ENCODE measurements at regions not wholly inside any gene's neighbourhood (a gene's known extent, or its start where the extent isn't known, plus 50 kb on each side); places are given as distances from the start of the nearest gene placed in this dataset.

GRCh38 chr9:3699883-3700282 lies 174.1 kb upstream of the RFX3 start (continued):
- TF ChIP-seq ZNF592 (IDR thresholded peaks at IDR 0.05): no peak
- no peak for TF ChIP-seq CBX5 (IDR thresholded peaks at IDR 0.05; ENCODE audit: low read depth)
- no peak for TF ChIP-seq HSF1 (IDR thresholded peaks at IDR 0.05; ENCODE audit: low read depth, low read length)
- no peak for TF ChIP-seq SRF (IDR thresholded peaks at IDR 0.05; ENCODE audit: low read depth in 2 of 2, low read length in 2 of 2)
- no peak for TF ChIP-seq KLF5 (IDR thresholded peaks at IDR 0.05; ENCODE audit: partially characterized antibody)
- no peak for TF ChIP-seq NFXL1 (IDR thresholded peaks at IDR 0.05; ENCODE audit: borderline replicate concordance)
- TF ChIP-seq FOXK2 (IDR thresholded peaks at IDR 0.05): no peak
- no peak for TF ChIP-seq SREBF1 (IDR thresholded peaks at IDR 0.05; ENCODE audit: low read length)
- TF ChIP-seq E4F1 (IDR thresholded peaks at IDR 0.05; ENCODE audit: borderline replicate concordance, partially characterized antibody): no peak
- TF ChIP-seq USF1 (IDR thresholded peaks at IDR 0.05; ENCODE audit: borderline replicate concordance, extremely low read length, insufficient read depth, low read depth, low read length): no peak
